HT1080 (cell line): ENCODE measurements at regions not wholly inside any gene's neighbourhood (a gene's known extent, or its start where the extent isn't known, plus 50 kb on each side); places are given as distances from the start of the nearest gene placed in this dataset.

Source experiments
- DNase-seq: peaks from one replicate; pipeline ENCODE4 v3.0.0-alpha.2; 2015; ENCODE audit warnings: low read depth

- no peak for DNase-seq
Measured at GRCh38 chr11:116126562-116126961, 622.3 kb upstream of the CADM1 start.

DNA sequence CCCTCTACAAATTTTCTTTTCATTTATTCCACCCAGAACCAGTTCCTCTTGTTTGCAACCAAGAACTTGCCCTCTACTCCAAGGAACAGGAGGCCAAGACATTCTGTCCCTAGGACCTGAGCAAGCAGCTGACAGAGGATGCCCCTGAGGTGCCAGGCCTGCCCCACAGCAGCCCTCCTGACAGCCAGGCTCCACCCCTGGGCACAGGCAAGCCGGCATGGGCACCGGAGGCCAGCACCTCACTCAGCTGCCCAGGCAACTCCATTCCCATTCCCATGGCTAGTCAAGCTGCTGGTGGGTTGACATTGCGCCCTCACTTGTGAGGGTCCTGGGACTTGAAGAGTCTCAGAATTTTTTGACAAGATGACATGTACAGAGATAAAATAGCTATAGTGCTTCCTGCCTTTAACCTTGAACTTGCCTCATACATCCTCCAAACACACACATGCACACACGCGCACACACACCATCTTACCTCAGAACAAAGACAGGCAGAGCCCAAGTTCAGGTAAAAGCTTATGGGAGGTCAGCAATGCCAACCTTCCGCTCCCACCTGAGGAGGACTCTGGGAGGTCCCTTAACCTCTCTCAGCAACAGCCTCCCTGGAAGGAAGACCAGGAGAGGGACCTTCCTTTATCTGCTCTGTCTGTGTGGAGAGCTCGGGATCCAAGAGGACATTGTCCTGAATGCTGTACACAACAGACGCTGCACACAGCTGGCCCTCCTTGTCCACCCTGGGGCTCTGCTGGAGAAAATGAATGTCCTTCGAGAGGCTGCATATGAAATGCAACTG, 620.9 kb upstream of the CADM1 start:
- no peak for DNase-seq

DNA sequence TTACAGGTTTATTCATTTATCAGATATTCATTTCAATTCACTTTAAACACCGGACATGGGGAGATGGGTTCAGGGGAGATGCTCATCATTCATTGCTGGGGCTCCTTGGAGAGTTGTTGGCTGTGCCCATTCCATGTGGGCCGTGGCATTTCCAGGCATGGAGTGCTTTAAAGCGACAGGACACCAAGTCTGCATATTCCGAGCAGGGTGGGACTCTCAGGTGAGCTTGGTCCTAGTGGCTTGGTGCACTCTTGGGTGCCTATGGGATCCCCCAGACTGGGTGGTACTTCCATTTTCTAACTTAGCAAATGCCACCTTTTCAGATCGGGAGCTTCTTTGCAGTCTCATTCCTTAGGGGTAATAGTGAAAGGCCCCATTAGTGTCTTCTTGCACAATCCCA, 619.5 kb upstream of the CADM1 start:
- no peak for DNase-seq

- DNase-seq = no peak
Measured at GRCh38 chr11:116122697-116123472, 618.7 kb upstream of the CADM1 start.

DNA sequence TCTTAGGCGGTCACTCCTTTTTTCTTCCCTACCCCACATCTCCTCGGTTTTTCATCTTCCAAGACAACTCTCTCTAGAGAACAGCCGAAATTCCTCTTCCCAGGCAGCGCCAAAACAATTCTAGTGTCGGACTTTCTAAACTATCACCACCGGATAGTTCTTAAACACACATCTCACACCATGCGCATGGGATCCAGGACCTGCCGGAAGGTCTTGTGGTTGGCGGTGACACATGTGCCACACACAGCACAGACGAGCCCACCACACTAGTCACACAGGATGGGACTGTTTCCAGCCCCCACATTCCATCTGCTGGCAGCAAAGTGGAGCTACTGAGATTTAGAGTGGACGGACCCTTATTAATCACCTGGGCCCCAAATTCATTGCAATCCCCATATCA, 614.9 kb upstream of the CADM1 start:
- no peak for DNase-seq

DNA sequence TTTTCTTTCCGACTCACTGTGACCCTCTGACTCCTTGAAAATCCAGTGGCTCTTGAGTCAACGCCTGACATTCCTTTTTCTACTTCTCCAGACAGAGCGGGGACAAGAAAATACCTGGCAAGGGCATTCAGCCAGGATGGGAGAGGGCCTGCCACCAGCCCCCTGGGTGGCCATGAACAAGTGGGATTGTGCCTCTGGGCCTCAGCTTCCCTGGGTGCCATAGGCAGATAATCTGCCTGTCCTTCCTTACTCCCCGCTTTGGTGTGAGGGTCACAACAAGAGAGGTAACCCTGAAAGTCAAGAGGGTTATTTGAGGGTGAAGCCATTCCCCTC, 613.9 kb upstream of the CADM1 start:
- no peak for DNase-seq

DNA sequence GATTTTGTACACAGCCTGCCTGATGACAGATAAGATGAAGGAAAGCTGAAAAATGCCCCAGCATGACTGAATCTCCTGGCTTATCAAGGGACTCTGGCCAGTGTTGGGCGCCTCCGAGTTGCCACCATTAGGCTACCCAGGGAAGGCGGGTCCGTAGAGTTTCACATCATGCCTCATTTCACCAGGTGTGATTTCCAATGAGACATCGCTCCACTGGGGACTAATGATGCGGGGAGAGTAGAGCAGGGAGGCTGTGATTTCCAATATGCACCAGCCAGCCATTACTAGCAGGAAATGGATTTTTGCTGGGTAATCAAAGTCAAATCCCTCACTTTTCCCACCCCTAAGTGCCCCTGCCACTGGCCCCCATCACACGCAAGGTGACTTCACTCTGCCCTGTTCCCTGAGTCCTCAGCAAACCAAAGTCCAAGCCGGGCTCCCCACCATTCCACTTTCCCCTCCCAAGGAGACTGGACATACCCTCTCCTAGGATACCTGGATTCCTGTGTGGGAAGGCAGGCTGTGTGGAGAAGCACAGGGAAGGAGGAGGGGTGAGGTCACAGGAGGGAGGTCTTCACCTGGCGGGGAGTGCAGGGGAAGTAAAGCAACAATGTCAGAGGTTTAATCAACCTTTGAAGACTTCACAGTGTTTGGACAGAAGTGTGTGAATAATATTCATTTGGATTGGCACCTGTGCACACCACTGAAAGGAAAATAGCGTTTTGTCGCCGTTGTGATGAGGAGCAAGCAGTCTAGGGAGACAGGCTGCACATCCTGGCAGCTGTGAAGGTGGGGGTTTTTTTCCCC, 613.3 kb upstream of the CADM1 start:
- no peak for DNase-seq

- DNase-seq = no peak
Measured at GRCh38 chr11:116115801-116116200, 611.6 kb upstream of the CADM1 start.

- no peak for DNase-seq
Measured at GRCh38 chr11:116114198-116114651, 610.0 kb upstream of the CADM1 start.

- no peak for DNase-seq
Measured at GRCh38 chr11:116112087-116112935, 608.1 kb upstream of the CADM1 start.

DNA sequence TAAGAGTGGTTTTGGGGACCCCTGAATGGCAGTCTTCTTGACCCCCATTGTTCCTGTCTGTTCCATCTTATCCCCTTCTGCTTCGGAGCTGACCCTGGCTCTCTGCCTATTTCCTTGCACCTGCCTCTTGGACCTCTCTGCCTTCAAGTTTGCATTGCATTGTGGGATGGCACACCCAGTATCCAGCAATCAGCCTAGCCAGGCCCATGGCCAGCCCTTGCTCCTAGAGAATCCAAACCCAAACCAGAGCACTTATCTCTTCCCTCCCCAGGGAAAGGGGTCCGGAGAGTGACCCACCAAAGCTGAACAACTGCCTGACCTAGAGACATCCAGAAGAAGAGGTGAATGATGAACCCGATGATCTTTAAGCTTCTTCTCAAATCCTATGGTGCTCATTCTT, 607.3 kb upstream of the CADM1 start:
- DNase-seq = no peak

DNA sequence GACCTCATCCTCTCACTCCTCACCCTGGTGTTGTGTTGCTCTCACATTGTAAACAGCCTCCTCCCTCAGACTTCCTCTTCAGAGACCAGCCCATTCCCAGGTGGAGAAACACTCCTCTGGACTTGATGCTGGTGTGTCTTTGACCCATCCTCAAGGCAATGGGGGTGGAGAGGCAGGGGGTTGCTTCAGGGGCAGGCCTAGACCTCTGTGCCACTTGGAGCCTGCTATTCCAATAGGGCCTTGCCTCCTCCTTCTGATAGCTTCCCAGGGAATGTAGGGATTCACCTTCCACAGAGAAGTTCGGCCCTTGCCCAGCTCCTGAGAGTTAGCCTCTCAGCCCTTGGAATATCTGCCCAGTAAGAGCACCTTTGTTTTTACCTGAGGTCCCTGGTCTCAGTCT, 606.6 kb upstream of the CADM1 start:
- DNase-seq = no peak

DNA sequence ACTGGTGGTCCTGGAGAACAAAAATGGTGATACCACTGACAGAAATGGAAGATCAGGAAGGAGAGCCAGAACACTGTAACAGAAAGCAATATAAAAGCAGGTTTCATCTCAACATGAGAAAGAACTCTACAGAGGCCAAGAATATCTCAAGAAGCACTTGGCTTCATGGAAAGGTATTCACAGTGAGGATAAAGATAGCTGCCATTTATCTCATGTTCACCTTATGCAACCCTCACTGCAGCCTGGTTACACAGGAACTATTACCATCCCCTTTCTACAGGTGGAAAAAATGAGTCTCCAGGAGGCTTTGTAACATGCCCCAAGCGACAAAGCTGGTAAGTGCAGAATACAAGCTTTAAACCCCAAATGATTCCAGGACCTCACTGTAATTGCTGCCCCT, 606.1 kb upstream of the CADM1 start:
- DNase-seq = no peak

GRCh38 chr11:116109228-116109627, 605.0 kb upstream of the CADM1 start:
- peak; percentile 78 for DNase-seq

DNA sequence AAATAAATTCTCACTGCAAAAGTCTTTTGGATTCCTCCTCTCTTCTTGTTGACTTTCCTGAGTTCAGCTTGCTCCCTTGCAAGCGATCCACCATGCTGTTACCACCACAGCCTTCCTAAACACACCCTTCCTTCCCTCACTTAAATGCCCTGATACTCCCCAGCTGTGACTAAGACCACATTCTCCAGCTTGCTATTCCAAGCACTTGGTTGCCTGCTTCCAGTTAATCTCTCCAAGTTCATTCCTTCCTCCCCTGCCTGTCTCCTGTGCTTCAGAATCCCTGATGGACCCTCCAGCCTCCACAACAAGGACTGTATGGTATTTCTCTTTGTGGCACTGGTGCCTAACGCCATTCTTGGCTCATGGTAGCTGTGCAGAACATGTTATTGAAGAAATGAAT, 603.9 kb upstream of the CADM1 start:
- no peak for DNase-seq

- DNase-seq = no peak
Measured at GRCh38 chr11:116107229-116107628, 603.0 kb upstream of the CADM1 start.

DNA sequence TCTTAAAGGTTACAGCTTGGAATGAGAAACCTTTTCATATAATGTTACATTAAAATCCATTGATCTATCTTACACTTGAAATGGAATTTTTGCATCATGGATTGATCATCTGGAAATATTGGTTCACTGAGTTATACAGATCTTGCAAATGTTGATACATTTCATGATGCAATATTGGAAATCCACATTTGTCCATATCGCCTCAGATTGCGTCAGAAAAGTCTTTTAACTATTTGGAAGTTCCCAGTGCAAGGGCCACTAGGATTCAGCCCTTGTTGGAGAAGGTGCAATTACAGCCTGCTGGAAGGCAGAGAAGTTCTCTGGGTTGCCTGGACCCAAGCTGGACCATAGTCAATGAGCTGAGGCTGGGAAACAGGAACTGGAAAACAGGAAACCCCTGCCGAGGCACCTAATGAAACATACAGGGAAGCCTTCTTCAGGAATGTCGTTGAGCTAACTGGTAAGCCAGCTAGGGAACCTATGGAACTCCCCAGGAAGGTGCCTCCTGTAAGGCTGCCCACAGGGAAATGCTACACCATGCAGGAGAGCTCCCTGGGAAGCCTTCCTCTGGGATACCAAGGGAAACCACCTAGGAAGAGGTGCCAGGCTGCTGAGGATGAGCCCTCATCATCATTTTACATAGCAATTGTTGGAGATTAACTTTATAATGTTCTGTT, 600.4 kb upstream of the CADM1 start:
- DNase-seq = no peak

GRCh38 chr11:116101902-116102301, 597.7 kb upstream of the CADM1 start:
- DNase-seq = no peak

DNA sequence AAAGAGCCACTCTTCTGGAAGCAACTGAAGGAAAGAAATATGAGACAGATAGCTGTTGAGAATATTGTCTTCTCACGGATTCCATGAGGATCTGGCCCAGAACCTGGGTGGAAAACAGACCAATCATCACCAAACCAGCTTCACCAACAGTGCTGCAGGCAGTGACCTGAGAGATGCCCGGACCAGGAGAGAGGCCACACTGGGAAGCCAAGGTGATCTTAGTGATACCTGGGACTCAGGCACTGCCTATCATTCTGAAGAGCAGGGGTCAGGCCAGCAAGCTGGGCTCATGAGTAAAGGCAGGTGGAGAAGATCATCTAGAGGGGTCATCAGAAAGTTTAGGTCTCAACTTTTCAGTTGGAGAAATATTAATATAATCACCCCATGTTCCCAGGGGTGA, 595.8 kb upstream of the CADM1 start:
- no peak for DNase-seq

DNA sequence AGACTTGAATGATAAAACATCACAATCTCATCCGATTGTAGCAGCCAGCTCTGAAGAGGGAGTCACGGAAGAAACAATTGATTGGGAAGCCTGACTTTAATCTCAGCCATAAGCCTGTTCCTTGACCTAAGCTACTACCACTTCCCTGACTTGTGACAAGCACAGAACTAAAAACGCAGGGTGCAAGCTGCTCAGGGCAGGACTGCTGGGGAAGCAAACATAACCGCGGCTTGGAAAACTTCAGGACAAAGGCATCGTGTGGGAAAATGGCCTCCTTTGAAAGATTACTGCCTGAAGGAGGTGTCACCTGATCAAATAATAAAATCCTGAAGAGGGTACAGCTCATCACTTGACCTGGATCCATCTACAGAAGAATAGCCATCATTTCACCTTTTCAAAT, 595.3 kb upstream of the CADM1 start:
- DNase-seq = no peak
